ENCODE measurements at regions not wholly inside any gene's neighbourhood (a gene's known extent, or its start where the extent isn't known, plus 50 kb on each side); places are given as distances from the start of the nearest gene placed in this dataset.

DNA sequence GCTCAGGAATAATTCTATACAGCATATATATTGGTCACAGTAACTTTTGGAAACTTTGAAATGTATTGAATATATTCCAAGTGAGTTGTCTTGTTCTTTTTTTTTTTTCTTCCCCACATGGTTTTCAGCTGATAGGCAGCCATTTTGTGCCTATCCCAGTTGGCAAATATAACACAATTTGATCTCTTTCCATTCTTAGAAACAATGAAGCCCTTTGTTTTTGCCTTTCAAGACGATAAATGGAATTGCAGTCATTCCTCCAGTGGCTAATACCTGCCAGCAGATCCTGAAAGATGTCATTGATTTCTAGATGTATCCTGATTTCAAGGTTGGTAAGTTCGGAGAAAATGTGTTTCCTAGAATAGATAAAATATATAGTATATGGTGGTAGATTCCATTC lies 951.1 kb upstream of the SLC10A2 start:
- TF ChIP-seq, protein P1, sequence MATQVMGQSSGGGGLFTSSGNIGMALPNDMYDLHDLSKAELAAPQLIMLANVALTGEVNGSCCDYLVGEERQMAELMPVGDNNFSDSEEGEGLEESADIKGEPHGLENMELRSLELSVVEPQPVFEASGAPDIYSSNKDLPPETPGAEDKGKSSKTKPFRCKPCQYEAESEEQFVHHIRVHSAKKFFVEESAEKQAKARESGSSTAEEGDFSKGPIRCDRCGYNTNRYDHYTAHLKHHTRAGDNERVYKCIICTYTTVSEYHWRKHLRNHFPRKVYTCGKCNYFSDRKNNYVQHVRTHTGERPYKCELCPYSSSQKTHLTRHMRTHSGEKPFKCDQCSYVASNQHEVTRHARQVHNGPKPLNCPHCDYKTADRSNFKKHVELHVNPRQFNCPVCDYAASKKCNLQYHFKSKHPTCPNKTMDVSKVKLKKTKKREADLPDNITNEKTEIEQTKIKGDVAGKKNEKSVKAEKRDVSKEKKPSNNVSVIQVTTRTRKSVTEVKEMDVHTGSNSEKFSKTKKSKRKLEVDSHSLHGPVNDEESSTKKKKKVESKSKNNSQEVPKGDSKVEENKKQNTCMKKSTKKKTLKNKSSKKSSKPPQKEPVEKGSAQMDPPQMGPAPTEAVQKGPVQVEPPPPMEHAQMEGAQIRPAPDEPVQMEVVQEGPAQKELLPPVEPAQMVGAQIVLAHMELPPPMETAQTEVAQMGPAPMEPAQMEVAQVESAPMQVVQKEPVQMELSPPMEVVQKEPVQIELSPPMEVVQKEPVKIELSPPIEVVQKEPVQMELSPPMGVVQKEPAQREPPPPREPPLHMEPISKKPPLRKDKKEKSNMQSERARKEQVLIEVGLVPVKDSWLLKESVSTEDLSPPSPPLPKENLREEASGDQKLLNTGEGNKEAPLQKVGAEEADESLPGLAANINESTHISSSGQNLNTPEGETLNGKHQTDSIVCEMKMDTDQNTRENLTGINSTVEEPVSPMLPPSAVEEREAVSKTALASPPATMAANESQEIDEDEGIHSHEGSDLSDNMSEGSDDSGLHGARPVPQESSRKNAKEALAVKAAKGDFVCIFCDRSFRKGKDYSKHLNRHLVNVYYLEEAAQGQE (IDR thresholded peaks at IDR 0.05; ENCODE audit: low read depth): no peak
- TF ChIP-seq RAD21 (IDR thresholded peaks at IDR 0.05; ENCODE audit: low read depth) (no peak), EP300 (IDR thresholded peaks at IDR 0.05; ENCODE audit: borderline replicate concordance) (no peak), TAF1 (IDR thresholded peaks at IDR 0.05; ENCODE audit: low read depth) (no peak), CREB1 (IDR thresholded peaks at IDR 0.05; ENCODE audit: low read depth) (no peak), TEAD4 (IDR thresholded peaks at IDR 0.05) (no peak), TCF12 (IDR thresholded peaks at IDR 0.05; ENCODE audit: low read depth) (no peak), YY1 (IDR thresholded peaks at IDR 0.05; ENCODE audit: low read depth) (no peak), EGR1 (IDR thresholded peaks at IDR 0.05) (no peak), NFIC (IDR thresholded peaks at IDR 0.05) (no peak), FOXM1 (IDR thresholded peaks at IDR 0.05; ENCODE audit: borderline replicate concordance, low read depth) (no peak), ZBTB7A (IDR thresholded peaks at IDR 0.05; ENCODE audit: low read depth) (no peak)
- TF ChIP-seq, protein P2, sequence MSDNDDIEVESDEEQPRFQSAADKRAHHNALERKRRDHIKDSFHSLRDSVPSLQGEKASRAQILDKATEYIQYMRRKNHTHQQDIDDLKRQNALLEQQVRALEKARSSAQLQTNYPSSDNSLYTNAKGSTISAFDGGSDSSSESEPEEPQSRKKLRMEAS (IDR thresholded peaks at IDR 0.05): no peak
- TF ChIP-seq, protein P3, sequence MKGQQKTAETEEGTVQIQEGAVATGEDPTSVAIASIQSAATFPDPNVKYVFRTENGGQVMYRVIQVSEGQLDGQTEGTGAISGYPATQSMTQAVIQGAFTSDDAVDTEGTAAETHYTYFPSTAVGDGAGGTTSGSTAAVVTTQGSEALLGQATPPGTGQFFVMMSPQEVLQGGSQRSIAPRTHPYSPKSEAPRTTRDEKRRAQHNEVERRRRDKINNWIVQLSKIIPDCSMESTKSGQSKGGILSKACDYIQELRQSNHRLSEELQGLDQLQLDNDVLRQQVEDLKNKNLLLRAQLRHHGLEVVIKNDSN (IDR thresholded peaks at IDR 0.05): no peak
